ENCODE measurements at regions not wholly inside any gene's neighbourhood (a gene's known extent, or its start where the extent isn't known, plus 50 kb on each side); places are given as distances from the start of the nearest gene placed in this dataset.

DNA sequence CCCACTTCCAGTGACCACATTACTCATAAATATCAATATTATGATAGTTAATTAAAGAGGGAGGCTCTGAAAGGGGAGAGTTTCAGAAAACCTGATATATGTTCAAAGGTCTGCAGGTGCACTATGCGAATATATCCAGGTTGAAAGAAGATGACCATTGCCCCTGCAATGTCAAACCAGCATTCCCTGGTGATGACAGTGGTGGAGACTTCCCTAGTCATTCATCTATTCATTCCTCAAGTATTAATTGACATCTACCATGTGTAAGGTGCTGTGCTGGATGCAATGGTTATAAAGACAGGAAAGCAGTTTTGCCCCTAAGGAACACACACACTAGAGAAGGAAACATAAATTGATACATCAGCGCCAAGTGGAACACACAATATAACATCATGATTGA is 588.3 kb upstream of the KCNMB2 start:
- Mint-ChIP-seq H3K4me1 (ENCODE audit: insufficient read depth, unreplicated experiment) (peaks cover 8% of the 10 kb centered on the region), H3K9me3 (ENCODE audit: unreplicated experiment) (no peaks in the 10 kb centered on the region), H3K27ac (ENCODE audit: low read depth, unreplicated experiment) (no peak overlapping the region), H3K4me3 (ENCODE audit: unreplicated experiment) (no peak overlapping the region), H3K36me3 (ENCODE audit: insufficient read depth, unreplicated experiment) (peaks cover 7% of the 10 kb centered on the region), H3K27me3 (ENCODE audit: insufficient read depth, unreplicated experiment) (no peaks in the 10 kb centered on the region)
- ChIA-PET POLR2A (interaction anchor here (1.1 to 1.9 kb wide), 2 partner anchors 9 to 20 kb away, joined by 3 to 5 read pairs; no protein-coding TSS in a partner anchor), CTCF (interaction anchor here (0.5 kb wide), 1 partner anchor 888 kb away, joined by 5 read pairs; no protein-coding TSS in a partner anchor)
- no peak for DNase-seq (ENCODE audit: unreplicated experiment)
- TF ChIP-seq, protein P1, sequence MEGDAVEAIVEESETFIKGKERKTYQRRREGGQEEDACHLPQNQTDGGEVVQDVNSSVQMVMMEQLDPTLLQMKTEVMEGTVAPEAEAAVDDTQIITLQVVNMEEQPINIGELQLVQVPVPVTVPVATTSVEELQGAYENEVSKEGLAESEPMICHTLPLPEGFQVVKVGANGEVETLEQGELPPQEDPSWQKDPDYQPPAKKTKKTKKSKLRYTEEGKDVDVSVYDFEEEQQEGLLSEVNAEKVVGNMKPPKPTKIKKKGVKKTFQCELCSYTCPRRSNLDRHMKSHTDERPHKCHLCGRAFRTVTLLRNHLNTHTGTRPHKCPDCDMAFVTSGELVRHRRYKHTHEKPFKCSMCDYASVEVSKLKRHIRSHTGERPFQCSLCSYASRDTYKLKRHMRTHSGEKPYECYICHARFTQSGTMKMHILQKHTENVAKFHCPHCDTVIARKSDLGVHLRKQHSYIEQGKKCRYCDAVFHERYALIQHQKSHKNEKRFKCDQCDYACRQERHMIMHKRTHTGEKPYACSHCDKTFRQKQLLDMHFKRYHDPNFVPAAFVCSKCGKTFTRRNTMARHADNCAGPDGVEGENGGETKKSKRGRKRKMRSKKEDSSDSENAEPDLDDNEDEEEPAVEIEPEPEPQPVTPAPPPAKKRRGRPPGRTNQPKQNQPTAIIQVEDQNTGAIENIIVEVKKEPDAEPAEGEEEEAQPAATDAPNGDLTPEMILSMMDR (IDR thresholded peaks at IDR 0.05; ENCODE audit: unreplicated experiment): no peak
- intact Hi-C loops (cut with micrococcal nuclease): no loop called here
- BruUV-seq (replicated peaks): no TSS peak

DNA sequence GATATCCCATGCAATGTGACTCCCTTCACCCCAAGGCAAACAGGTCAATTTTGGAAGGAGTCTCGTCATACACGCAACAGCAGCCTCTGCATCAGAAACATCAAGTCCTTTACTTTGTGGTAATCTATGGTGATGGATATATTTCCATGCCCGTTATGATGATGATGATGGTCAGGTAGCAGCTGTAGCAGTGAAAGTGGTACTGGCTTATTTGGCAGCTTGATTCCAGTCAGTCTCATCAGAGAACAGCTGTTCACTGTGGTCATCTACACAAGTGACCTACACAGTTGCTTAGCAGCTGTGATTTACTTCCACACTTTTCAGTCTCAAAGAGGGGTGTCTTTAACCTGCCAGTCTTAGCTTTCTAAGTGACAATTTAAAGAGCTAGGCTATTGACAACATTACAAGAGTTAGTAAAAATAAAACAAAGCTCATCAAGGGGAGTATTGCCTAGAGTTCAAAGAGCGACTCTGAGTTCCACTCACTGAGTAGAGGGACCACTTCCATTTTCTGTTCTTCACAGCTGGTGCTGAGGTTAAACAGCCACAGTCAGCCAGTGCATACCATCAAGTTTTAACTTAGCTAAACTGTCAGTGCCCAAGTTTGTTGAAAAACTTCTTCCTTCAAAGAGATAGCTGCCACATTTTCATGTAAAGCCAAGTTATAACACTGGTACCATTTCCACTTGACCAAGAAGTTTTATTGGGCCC is 587.4 kb upstream of the KCNMB2 start:
- BruUV-seq (replicated peaks): no TSS peak
- DNase-seq (ENCODE audit: unreplicated experiment): no peak
- Mint-ChIP-seq H3K4me1 (ENCODE audit: insufficient read depth, unreplicated experiment) (peaks cover 8% of the 10 kb centered on the region), H3K9me3 (ENCODE audit: unreplicated experiment) (no peaks in the 10 kb centered on the region), H3K27ac (ENCODE audit: low read depth, unreplicated experiment) (no peak overlapping the region), H3K4me3 (ENCODE audit: unreplicated experiment) (no peak overlapping the region), H3K27me3 (ENCODE audit: insufficient read depth, unreplicated experiment) (no peaks in the 10 kb centered on the region), H3K36me3 (ENCODE audit: insufficient read depth, unreplicated experiment) (peaks cover 7% of the 10 kb centered on the region)
- intact Hi-C loops (cut with micrococcal nuclease): no loop called here
- ChIA-PET POLR2A (interaction anchor here (0.6 to 1.9 kb wide), 4 partner anchors 10 to 288 kb away, joined by 3 to 8 read pairs (median 4); no protein-coding TSS in a partner anchor), CTCF (interaction anchor here (1.0 to 1.4 kb wide), 3 partner anchors 43 to 898 kb away, joined by 3 to 5 read pairs (median 4); no protein-coding TSS in a partner anchor)
- TF ChIP-seq, protein P1 (IDR thresholded peaks at IDR 0.05; ENCODE audit: unreplicated experiment): no peak

DNA sequence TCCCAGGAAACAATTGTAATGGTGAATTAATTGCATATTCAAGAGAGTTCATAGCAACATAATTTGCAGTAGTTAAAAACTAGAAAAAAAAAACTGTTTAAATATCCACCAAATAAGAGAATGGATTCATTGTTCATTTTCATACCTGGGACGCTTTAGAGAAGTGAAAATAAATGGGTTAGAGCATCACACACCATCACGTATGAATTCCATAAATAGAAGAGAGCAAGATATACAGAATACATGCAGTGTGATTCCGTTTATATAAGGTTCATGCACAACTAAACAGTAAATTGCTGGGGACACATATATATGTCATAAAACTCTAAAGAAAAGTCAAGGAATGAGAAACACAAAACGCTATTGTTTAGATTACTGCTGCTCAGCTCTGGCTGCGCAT is 577.0 kb upstream of the KCNMB2 start:
- BruUV-seq (replicated peaks): no TSS peak
- H3K36me3 Mint-ChIP-seq (ENCODE audit: insufficient read depth, unreplicated experiment): no peaks in the 10 kb centered on the region
- no peaks in the 10 kb centered on the region for H3K9me3 Mint-ChIP-seq (ENCODE audit: unreplicated experiment)
- no peaks in the 10 kb centered on the region for H3K27me3 Mint-ChIP-seq (ENCODE audit: insufficient read depth, unreplicated experiment)
- DNase-seq (ENCODE audit: unreplicated experiment): no peak
- H3K27ac Mint-ChIP-seq (ENCODE audit: low read depth, unreplicated experiment): no peak overlapping the region
- H3K4me3 Mint-ChIP-seq (ENCODE audit: unreplicated experiment): no peak overlapping the region
- intact Hi-C loops (cut with micrococcal nuclease): no loop called here
- CTCF ChIA-PET: no interaction called here
- peaks cover 7% of the 10 kb centered on the region for H3K4me1 Mint-ChIP-seq (ENCODE audit: insufficient read depth, unreplicated experiment)
- TF ChIP-seq, protein P1 (IDR thresholded peaks at IDR 0.05; ENCODE audit: unreplicated experiment): no peak
- POLR2A ChIA-PET: interaction anchor here (0.7 to 2.8 kb wide), 2 partner anchors 10 to 142 kb away, joined by 3 to 8 read pairs; no protein-coding TSS in a partner anchor

DNA sequence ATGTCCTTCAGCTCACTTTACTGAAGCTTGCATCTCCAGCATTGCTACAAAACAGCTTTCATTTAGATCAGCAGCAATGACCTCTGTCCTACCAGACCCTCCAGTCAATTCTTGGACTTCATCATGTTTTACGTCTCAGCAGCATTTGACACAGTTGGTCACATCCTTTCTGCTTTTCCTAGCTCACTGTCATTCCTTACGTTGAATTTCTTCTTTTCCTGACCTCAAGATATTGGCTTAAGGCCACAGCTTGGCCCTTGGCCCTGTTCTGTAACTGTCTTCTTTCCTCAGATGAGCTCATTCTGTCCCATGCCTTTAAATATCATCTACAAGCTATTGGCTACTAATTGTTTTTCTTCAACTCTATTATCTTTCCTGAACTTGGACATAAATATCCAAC is 576.2 kb upstream of the KCNMB2 start:
- Mint-ChIP-seq H3K27me3 (ENCODE audit: insufficient read depth, unreplicated experiment) (no peaks in the 10 kb centered on the region), H3K36me3 (ENCODE audit: insufficient read depth, unreplicated experiment) (no peaks in the 10 kb centered on the region), H3K9me3 (ENCODE audit: unreplicated experiment) (no peaks in the 10 kb centered on the region), H3K27ac (ENCODE audit: low read depth, unreplicated experiment) (no peak overlapping the region), H3K4me3 (ENCODE audit: unreplicated experiment) (no peak overlapping the region), H3K4me1 (ENCODE audit: insufficient read depth, unreplicated experiment) (peaks cover 7% of the 10 kb centered on the region)
- BruUV-seq (replicated peaks): no TSS peak
- ChIA-PET POLR2A (interaction anchor here (2.8 kb wide), 1 partner anchor 11 kb away, joined by 8 read pairs; no protein-coding TSS in a partner anchor), CTCF (no interaction called here)
- TF ChIP-seq, protein P1 (IDR thresholded peaks at IDR 0.05; ENCODE audit: unreplicated experiment): no peak
- DNase-seq (ENCODE audit: unreplicated experiment): no peak
- intact Hi-C loops (cut with micrococcal nuclease): no loop called here
